Peyer's patch (tissue), 4 donors: ENCODE measurements at regions not wholly inside any gene's neighbourhood (a gene's known extent, or its start where the extent isn't known, plus 50 kb on each side); places are given as distances from the start of the nearest gene placed in this dataset.

Experiments used
- DNase-seq, 3 donors: peaks; one replicate each; pipeline ENCODE4 v3.0.0-alpha.2; 2017 to 2019
- H3K27ac ChIP-seq, 4 donors: fragments of 200-600 bp; sonication (generic); one replicate each; pipeline ENCODE4 v1.5.1; 2016 to 2019
- H3K27me3 ChIP-seq, 2 donors: fragments of 200-600 bp; sonication (generic); one replicate each; pipeline ENCODE4 v1.5.1; 2019
- H3K36me3 ChIP-seq, 3 donors: fragments of 200-600 bp; sonication (generic); one replicate each; pipeline ENCODE4 v1.5.1; 2016 to 2019
- H3K4me1 ChIP-seq, 4 donors: fragments of 200-600 bp; sonication (generic); one replicate each; pipeline ENCODE4 v1.5.1; 2016 to 2019
- H3K4me3 ChIP-seq, 4 donors: fragments of 200-600 bp; sonication (generic); 1 replicate in 3 of 4; 2 replicates in 1 of 4; pipeline ENCODE4 v1.5.1; 2016 to 2019; ENCODE audit warnings: mild to moderate bottlenecking in 1 of 4
- H3K9me3 ChIP-seq, 4 donors: fragments of 200-600 bp; sonication (generic); one replicate each; pipeline ENCODE4 v1.5.1; 2016 to 2019; ENCODE audit warnings: mild to moderate bottlenecking in 1 of 4
- CTCF ChIP-seq, 6 experiments: fragments of 450-650 bp in 4 of 6; fragments of 200-600 bp in 2 of 6; sonication (generic) in 1 of 6; IDR thresholded peaks; one replicate each; pipeline ENCODE4 v1.5.1; 2017 to 2019; ENCODE audit warnings: antibody characterized with exemption in 6 of 6, mild to moderate bottlenecking in 3 of 6, moderate library complexity in 1 of 6
- POLR2A ChIP-seq, 2 donors: fragments of 450-650 bp; IDR thresholded peaks; one replicate each; pipeline ENCODE4 v1.5.1; 2017; ENCODE audit warnings: antibody characterized with exemption in 2 of 2, mild to moderate bottlenecking in 2 of 2, moderate library complexity in 2 of 2

- no peaks in the 10 kb centered on the region for H3K27me3 ChIP-seq
- no peak overlapping the region for H3K27ac ChIP-seq
- H3K9me3 ChIP-seq = no peaks in the 10 kb centered on the region
- H3K4me3 ChIP-seq = no peak overlapping the region
- DNase-seq = no peak
- TF ChIP-seq POLR2A (IDR thresholded peaks at IDR 0.05) (no peak), CTCF (IDR thresholded peaks at IDR 0.05) (no peak)
- H3K4me1 ChIP-seq = no peaks in the 10 kb centered on the region
- H3K36me3 ChIP-seq = no peaks in the 10 kb centered on the region
Observed at GRCh38 chr4:57850141-57850540, 740.0 kb upstream of the IGFBP7 start.

GRCh38 chr4:57832083-57832482 is 721.9 kb upstream of the IGFBP7 start:
- H3K9me3 ChIP-seq = no peaks in the 10 kb centered on the region
- TF ChIP-seq CTCF (IDR thresholded peaks at IDR 0.05) (no peak), POLR2A (IDR thresholded peaks at IDR 0.05) (no peak)
- no peak overlapping the region for H3K27ac ChIP-seq
- H3K4me3 ChIP-seq = no peak overlapping the region
- no peaks in the 10 kb centered on the region for H3K4me1 ChIP-seq
- DNase-seq = no peak
- no peaks in the 10 kb centered on the region for H3K36me3 ChIP-seq
- H3K27me3 ChIP-seq = no peaks in the 10 kb centered on the region

GRCh38 chr4:57789666-57790065 is 679.5 kb upstream of the IGFBP7 start:
- Histone ChIP-seq H3K36me3 (no peaks in the 10 kb centered on the region), H3K4me1 (no peaks in the 10 kb centered on the region), H3K27me3 (no peaks in the 10 kb centered on the region), H3K4me3 (no peak overlapping the region), H3K9me3 (no peaks in the 10 kb centered on the region), H3K27ac (no peak overlapping the region)
- DNase-seq = no peak
- TF ChIP-seq POLR2A (IDR thresholded peaks at IDR 0.05) (no peak), CTCF (IDR thresholded peaks at IDR 0.05) (no peak)

GRCh38 chr4:57777876-57778275 is 667.7 kb upstream of the IGFBP7 start:
- no peak for TF ChIP-seq CTCF (IDR thresholded peaks at IDR 0.05)
- TF ChIP-seq POLR2A (IDR thresholded peaks at IDR 0.05) = no peak
- no peak for DNase-seq
- no peaks in the 10 kb centered on the region for H3K9me3 ChIP-seq
- H3K27ac ChIP-seq = no peak overlapping the region
- H3K4me1 ChIP-seq = no peaks in the 10 kb centered on the region
- no peaks in the 10 kb centered on the region for H3K36me3 ChIP-seq
- no peak overlapping the region for H3K4me3 ChIP-seq
- no peaks in the 10 kb centered on the region for H3K27me3 ChIP-seq

- Histone ChIP-seq H3K4me3 (no peak overlapping the region), H3K36me3 (no peaks in the 10 kb centered on the region), H3K9me3 (no peaks in the 10 kb centered on the region), H3K27me3 (no peaks in the 10 kb centered on the region), H3K27ac (no peak overlapping the region), H3K4me1 (no peaks in the 10 kb centered on the region)
- no peak for DNase-seq
- no peak for TF ChIP-seq POLR2A (IDR thresholded peaks at IDR 0.05)
- no peak for TF ChIP-seq CTCF (IDR thresholded peaks at IDR 0.05)
Observed at GRCh38 chr4:57774681-57775080, 664.5 kb upstream of the IGFBP7 start.

GRCh38 chr4:57774171-57774570 is 664.0 kb upstream of the IGFBP7 start:
- Histone ChIP-seq H3K9me3 (no peaks in the 10 kb centered on the region), H3K36me3 (no peaks in the 10 kb centered on the region), H3K27me3 (no peaks in the 10 kb centered on the region), H3K4me1 (no peaks in the 10 kb centered on the region), H3K27ac (no peak overlapping the region), H3K4me3 (no peak overlapping the region)
- TF ChIP-seq CTCF (IDR thresholded peaks at IDR 0.05) = no peak
- TF ChIP-seq POLR2A (IDR thresholded peaks at IDR 0.05) = no peak
- DNase-seq = no peak
